Skeletal muscle tissue (tissue), 3 donors: ENCODE measurements at regions not wholly inside any gene's neighbourhood (a gene's known extent, or its start where the extent isn't known, plus 50 kb on each side); places are given as distances from the start of the nearest gene placed in this dataset.

Source experiments
- H3K27ac ChIP-seq: one replicate; pipeline ENCODE4 v1.7.0; 2013; ENCODE audit warnings: mild to moderate bottlenecking, low read depth, low read length, inconsistent platforms
- H3K27me3 ChIP-seq, 3 donors: one replicate each; pipeline ENCODE4 v1.7.0; 2013; ENCODE audit warnings: low read length in 3 of 3; ENCODE audit not compliant: control insufficient read depth in 3 of 3, insufficient read depth in 3 of 3
- H3K36me3 ChIP-seq, 3 donors: one replicate each; pipeline ENCODE4 v1.7.0; 2013; ENCODE audit warnings: low read length in 3 of 3; ENCODE audit not compliant: control insufficient read depth in 3 of 3, insufficient read depth in 3 of 3
- H3K4me1 ChIP-seq, 3 donors: one replicate each; pipeline ENCODE4 v1.7.0; 2013; ENCODE audit warnings: low read length in 3 of 3, mild to moderate bottlenecking in 3 of 3; ENCODE audit not compliant: control insufficient read depth in 3 of 3, insufficient read depth in 3 of 3
- H3K4me3 ChIP-seq, 3 donors: one replicate each; pipeline ENCODE4 v1.7.0; 2013; ENCODE audit warnings: low read length in 3 of 3
- H3K9ac ChIP-seq, 3 donors: one replicate each; pipeline ENCODE4 v1.7.0; 2013; ENCODE audit warnings: low read length in 3 of 3, mild to moderate bottlenecking in 3 of 3, moderate library complexity in 2 of 3, low read depth in 1 of 3
- H3K9me3 ChIP-seq, 3 donors: one replicate each; pipeline ENCODE4 v1.7.0; 2013; ENCODE audit warnings: low read length in 3 of 3; ENCODE audit not compliant: control insufficient read depth in 3 of 3
- donor health status: Osteomylitis.

GRCh38 chr10:61337741-61338140, 115.4 kb downstream of the TMEM26 start:
- Histone ChIP-seq H3K9me3 (no peaks in the 10 kb centered on the region), H3K4me3 (no peak overlapping the region), H3K27me3 (no peaks in the 10 kb centered on the region), H3K4me1 (no peaks in the 10 kb centered on the region), H3K36me3 (no peaks in the 10 kb centered on the region), H3K9ac (no peak overlapping the region), H3K27ac (no peak overlapping the region)

- Histone ChIP-seq H3K9ac (no peak overlapping the region), H3K4me3 (no peak overlapping the region)
Measured at GRCh38 chr10:61336831-61337230, 116.3 kb downstream of the TMEM26 start.

GRCh38 chr10:61335359-61335758, 117.8 kb downstream of the TMEM26 start:
- H3K9ac ChIP-seq = no peak overlapping the region
- no peaks in the 10 kb centered on the region for H3K36me3 ChIP-seq
- no peak overlapping the region for H3K27ac ChIP-seq
- H3K27me3 ChIP-seq = no peaks in the 10 kb centered on the region
- H3K4me1 ChIP-seq = no peaks in the 10 kb centered on the region
- H3K9me3 ChIP-seq = no peaks in the 10 kb centered on the region
- H3K4me3 ChIP-seq = no peak overlapping the region

More at GRCh38 chr10:61336831-61337230, 116.3 kb downstream of the TMEM26 start:
- Histone ChIP-seq H3K36me3 (no peaks in the 10 kb centered on the region), H3K27me3 (no peaks in the 10 kb centered on the region), H3K27ac (no peak overlapping the region), H3K9me3 (no peaks in the 10 kb centered on the region), H3K4me1 (no peaks in the 10 kb centered on the region)

- Histone ChIP-seq H3K27ac (no peak overlapping the region), H3K36me3 (no peaks in the 10 kb centered on the region), H3K27me3 (no peaks in the 10 kb centered on the region)
Measured at GRCh38 chr10:61332581-61332980, 120.6 kb downstream of the TMEM26 start.

GRCh38 chr10:61330669-61331068, 122.5 kb downstream of the TMEM26 start:
- no peak overlapping the region for H3K4me3 ChIP-seq
- no peaks in the 10 kb centered on the region for H3K9me3 ChIP-seq
- H3K9ac ChIP-seq = no peak overlapping the region
- no peaks in the 10 kb centered on the region for H3K4me1 ChIP-seq
- no peaks in the 10 kb centered on the region for H3K36me3 ChIP-seq
- no peak overlapping the region for H3K27ac ChIP-seq
- H3K27me3 ChIP-seq = no peaks in the 10 kb centered on the region

More at GRCh38 chr10:61332581-61332980, 120.6 kb downstream of the TMEM26 start:
- Histone ChIP-seq H3K4me3 (no peak overlapping the region), H3K4me1 (no peaks in the 10 kb centered on the region), H3K9ac (no peak overlapping the region), H3K9me3 (no peaks in the 10 kb centered on the region)

GRCh38 chr10:61329854-61330253, 123.3 kb downstream of the TMEM26 start:
- Histone ChIP-seq H3K4me3 (no peak overlapping the region), H3K9me3 (no peaks in the 10 kb centered on the region), H3K27ac (no peak overlapping the region), H3K4me1 (no peaks in the 10 kb centered on the region), H3K27me3 (no peaks in the 10 kb centered on the region), H3K36me3 (no peaks in the 10 kb centered on the region), H3K9ac (no peak overlapping the region)

- no peak overlapping the region for H3K27ac ChIP-seq
- no peaks in the 10 kb centered on the region for H3K36me3 ChIP-seq
- no peak overlapping the region for H3K9ac ChIP-seq
- H3K4me1 ChIP-seq = no peaks in the 10 kb centered on the region
- H3K9me3 ChIP-seq = no peaks in the 10 kb centered on the region
- H3K4me3 ChIP-seq = no peak overlapping the region
- no peaks in the 10 kb centered on the region for H3K27me3 ChIP-seq
Measured at GRCh38 chr10:61325223-61325960, 127.8 kb downstream of the TMEM26 start.

- Histone ChIP-seq H3K9ac (no peak overlapping the region), H3K36me3 (no peaks in the 10 kb centered on the region), H3K4me3 (no peak overlapping the region), H3K4me1 (no peaks in the 10 kb centered on the region), H3K27ac (no peak overlapping the region), H3K27me3 (no peaks in the 10 kb centered on the region), H3K9me3 (no peaks in the 10 kb centered on the region)
Measured at GRCh38 chr10:61323726-61324125, 129.5 kb downstream of the TMEM26 start.

GRCh38 chr10:61321041-61321857, 131.9 kb downstream of the TMEM26 start:
- H3K27ac ChIP-seq = no peak overlapping the region
- no peaks in the 10 kb centered on the region for H3K36me3 ChIP-seq
- no peaks in the 10 kb centered on the region for H3K9me3 ChIP-seq
- H3K4me1 ChIP-seq = no peaks in the 10 kb centered on the region
- H3K27me3 ChIP-seq = no peaks in the 10 kb centered on the region
- H3K9ac ChIP-seq = no peak overlapping the region
- no peak overlapping the region for H3K4me3 ChIP-seq

- no peaks in the 10 kb centered on the region for H3K36me3 ChIP-seq
- no peaks in the 10 kb centered on the region for H3K27me3 ChIP-seq
- H3K4me1 ChIP-seq = no peaks in the 10 kb centered on the region
- no peaks in the 10 kb centered on the region for H3K9me3 ChIP-seq
- H3K27ac ChIP-seq = no peak overlapping the region
- no peak overlapping the region for H3K9ac ChIP-seq
- no peak overlapping the region for H3K4me3 ChIP-seq
Measured at GRCh38 chr10:61320257-61320587, 133.0 kb downstream of the TMEM26 start.
